Colonic mucosa (tissue), 4 donors: ENCODE measurements at regions not wholly inside any gene's neighbourhood (a gene's known extent, or its start where the extent isn't known, plus 50 kb on each side); places are given as distances from the start of the nearest gene placed in this dataset.

ENCODE experiments used
- DNase-seq: peaks from one replicate; pipeline ENCODE4 v3.0.0-alpha.2; 2020
- H3K27ac ChIP-seq: fragments of 200-600 bp; one replicate; pipeline ENCODE4 v1.8.0; 2021
- H3K27me3 ChIP-seq: fragments of 200-600 bp; one replicate; pipeline ENCODE4 v1.8.0; 2021
- H3K36me3 ChIP-seq: fragments of 200-600 bp; one replicate; pipeline ENCODE4 v1.8.0; 2021
- H3K4me1 ChIP-seq: fragments of 200-600 bp; one replicate; pipeline ENCODE4 v1.8.0; 2021; ENCODE audit warnings: mild to moderate bottlenecking
- H3K4me3 ChIP-seq: fragments of 200-600 bp; one replicate; pipeline ENCODE4 v1.8.0; 2021
- H3K9ac ChIP-seq, 2 donors: one replicate each; pipeline ENCODE4 v1.7.0; 2013; ENCODE audit warnings: control low read depth in 2 of 2, low read depth in 2 of 2, low read length in 2 of 2
- H3K9me3 ChIP-seq: fragments of 200-600 bp; one replicate; pipeline ENCODE4 v1.8.0; 2021
- CTCF ChIP-seq: fragments of 200-600 bp; IDR thresholded peaks from one replicate; pipeline ENCODE4 v1.8.0; 2022; ENCODE audit warnings: antibody characterized with exemption, mild to moderate bottlenecking
- intact Hi-C: fragments of 100-400 bp; cut with DNase I; formaldehyde crosslinking; loops from one replicate; pipeline ENCODE4 v1.14.1; 2022
- donor health status: healthy.
- donor health status: DM: no; HTN: no; CAD: no.
- donor health status: DM: no; HTN: no; CAD: no.

DNA sequence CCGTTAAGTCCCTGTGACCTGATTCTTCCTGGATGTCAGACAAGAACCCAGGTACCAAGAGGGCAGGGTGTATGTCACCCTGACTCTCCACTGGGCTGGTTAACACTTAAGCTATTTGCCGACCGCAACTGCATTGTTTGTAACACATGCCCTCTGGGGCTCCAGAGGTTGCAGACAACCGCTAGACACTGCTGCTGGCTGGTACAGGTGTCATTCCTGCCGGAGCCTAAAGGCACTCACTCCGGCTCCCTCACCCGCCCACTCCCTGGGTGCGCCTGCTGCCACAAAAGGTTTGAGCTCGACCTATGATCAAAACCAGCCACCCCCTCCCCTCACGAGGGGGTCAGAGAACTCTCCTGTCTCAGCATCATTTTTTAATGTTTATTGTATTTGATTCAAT is 208.2 kb downstream of the FAT4 start:
- Histone ChIP-seq H3K4me3 (no peak overlapping the region), H3K9ac (no peak overlapping the region), H3K27ac (no peak overlapping the region), H3K4me1 (no peaks in the 10 kb centered on the region), H3K9me3 (no peaks in the 10 kb centered on the region), H3K36me3 (no peaks in the 10 kb centered on the region), H3K27me3 (no peaks in the 10 kb centered on the region)
- no peak for DNase-seq
- intact Hi-C loops: no loop called here
- no peak for TF ChIP-seq CTCF

GRCh38 chr4:125526420-125526819 is 211.7 kb downstream of the FAT4 start:
- Histone ChIP-seq H3K27me3 (no peaks in the 10 kb centered on the region), H3K9ac (no peak overlapping the region), H3K36me3 (no peaks in the 10 kb centered on the region), H3K4me1 (no peaks in the 10 kb centered on the region), H3K27ac (no peak overlapping the region), H3K4me3 (no peak overlapping the region), H3K9me3 (no peaks in the 10 kb centered on the region)
- intact Hi-C loops: no loop called here
- TF ChIP-seq CTCF: no peak
- DNase-seq: no peak

- TF ChIP-seq CTCF: no peak
- Histone ChIP-seq H3K27me3 (no peaks in the 10 kb centered on the region), H3K36me3 (no peaks in the 10 kb centered on the region), H3K4me3 (no peak overlapping the region), H3K9ac (no peak overlapping the region), H3K9me3 (no peaks in the 10 kb centered on the region), H3K27ac (no peak overlapping the region), H3K4me1 (no peaks in the 10 kb centered on the region)
- no peak for DNase-seq
- intact Hi-C loops: no loop called here
These were observed 212.9 kb downstream of the FAT4 start for GRCh38 chr4:125527681-125528080.

GRCh38 chr4:125529071-125529470 is 214.3 kb downstream of the FAT4 start:
- Histone ChIP-seq H3K36me3 (no peaks in the 10 kb centered on the region), H3K9me3 (no peaks in the 10 kb centered on the region), H3K9ac (no peak overlapping the region), H3K4me1 (no peaks in the 10 kb centered on the region), H3K4me3 (no peak overlapping the region), H3K27ac (no peak overlapping the region), H3K27me3 (no peaks in the 10 kb centered on the region)
- intact Hi-C loops: no loop called here
- DNase-seq: no peak
- TF ChIP-seq CTCF: no peak

DNA sequence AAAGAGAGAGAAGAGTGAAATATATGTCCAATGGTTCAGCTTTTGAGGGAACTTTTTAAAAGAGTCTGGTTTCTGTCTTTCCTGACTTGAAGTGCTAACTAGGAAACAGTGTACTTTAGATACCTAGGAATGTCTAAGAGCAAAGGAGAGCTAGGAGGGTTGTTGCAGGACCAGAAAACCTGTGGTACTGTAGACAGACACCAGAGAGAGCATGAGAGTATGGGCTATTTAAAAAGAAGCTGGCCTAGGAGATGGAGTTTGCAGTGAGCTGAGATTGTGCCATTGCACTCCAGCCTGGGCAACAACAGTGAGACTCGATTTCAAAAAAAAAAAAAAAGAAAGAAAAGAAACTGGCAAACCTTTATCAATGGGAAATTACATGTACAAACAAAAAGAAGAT is 223.9 kb downstream of the FAT4 start:
- H3K9me3 ChIP-seq: no peaks in the 10 kb centered on the region
- H3K36me3 ChIP-seq: no peaks in the 10 kb centered on the region
- intact Hi-C loops: no loop called here
- H3K27ac ChIP-seq: no peak overlapping the region
- no peak for TF ChIP-seq CTCF
- H3K4me1 ChIP-seq: no peaks in the 10 kb centered on the region
- no peak overlapping the region for H3K9ac ChIP-seq
- DNase-seq: no peak
- no peak overlapping the region for H3K4me3 ChIP-seq
- H3K27me3 ChIP-seq: no peaks in the 10 kb centered on the region

DNA sequence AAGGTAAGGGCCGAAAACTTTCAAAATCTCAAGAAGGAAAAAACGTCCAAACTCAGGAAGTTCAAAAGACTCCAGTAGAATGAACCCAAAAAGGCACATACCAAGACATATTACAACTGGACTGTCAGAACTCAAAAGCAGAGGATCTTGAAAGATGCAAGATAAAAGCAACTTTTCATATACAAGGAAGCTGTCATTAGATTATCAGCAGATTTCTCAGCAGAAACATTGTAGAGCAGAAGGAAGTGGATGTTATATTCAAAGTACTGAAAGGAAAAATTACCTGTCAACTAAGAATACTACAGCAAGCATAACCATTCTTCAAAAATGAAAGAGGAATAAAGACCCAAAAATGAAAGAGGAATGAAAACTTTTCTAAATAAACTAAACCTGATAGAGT is 224.9 kb downstream of the FAT4 start:
- Histone ChIP-seq H3K9me3 (no peaks in the 10 kb centered on the region), H3K4me1 (no peaks in the 10 kb centered on the region), H3K9ac (no peak overlapping the region), H3K36me3 (no peaks in the 10 kb centered on the region), H3K4me3 (no peak overlapping the region), H3K27ac (no peak overlapping the region), H3K27me3 (no peaks in the 10 kb centered on the region)
- DNase-seq: no peak
- intact Hi-C loops: no loop called here
- TF ChIP-seq CTCF: no peak
